ENCODE measurements at regions not wholly inside any gene's neighbourhood (a gene's known extent, or its start where the extent isn't known, plus 50 kb on each side); places are given as distances from the start of the nearest gene placed in this dataset.

- no peak for TF ChIP-seq CTCF (IDR thresholded peaks at IDR 0.05; ENCODE audit: low read length)
- no peak for TF ChIP-seq EZH2 (IDR thresholded peaks at IDR 0.05; ENCODE audit: borderline replicate concordance, low read length)
Observed at GRCh38 chr2:189337656-189338055, 103.6 kb upstream of the WDR75 start.
